NOMO-1 treated with DMSO at 0.1 percent for 48 hours (cell line): ENCODE measurements at regions not wholly inside any gene's neighbourhood (a gene's known extent, or its start where the extent isn't known, plus 50 kb on each side); places are given as distances from the start of the nearest gene placed in this dataset.

Experiments used
- DNase-seq: peaks from one replicate; lab custom pipeline; 2025; ENCODE audit not compliant: unreplicated experiment; lab: John Stamatoyannopoulos, UW

- DNase-seq, result peak; percentile 55
These were observed 256.4 kb downstream of the DLEU7 start for GRCh38 chr13:50587115-50587514.

DNA sequence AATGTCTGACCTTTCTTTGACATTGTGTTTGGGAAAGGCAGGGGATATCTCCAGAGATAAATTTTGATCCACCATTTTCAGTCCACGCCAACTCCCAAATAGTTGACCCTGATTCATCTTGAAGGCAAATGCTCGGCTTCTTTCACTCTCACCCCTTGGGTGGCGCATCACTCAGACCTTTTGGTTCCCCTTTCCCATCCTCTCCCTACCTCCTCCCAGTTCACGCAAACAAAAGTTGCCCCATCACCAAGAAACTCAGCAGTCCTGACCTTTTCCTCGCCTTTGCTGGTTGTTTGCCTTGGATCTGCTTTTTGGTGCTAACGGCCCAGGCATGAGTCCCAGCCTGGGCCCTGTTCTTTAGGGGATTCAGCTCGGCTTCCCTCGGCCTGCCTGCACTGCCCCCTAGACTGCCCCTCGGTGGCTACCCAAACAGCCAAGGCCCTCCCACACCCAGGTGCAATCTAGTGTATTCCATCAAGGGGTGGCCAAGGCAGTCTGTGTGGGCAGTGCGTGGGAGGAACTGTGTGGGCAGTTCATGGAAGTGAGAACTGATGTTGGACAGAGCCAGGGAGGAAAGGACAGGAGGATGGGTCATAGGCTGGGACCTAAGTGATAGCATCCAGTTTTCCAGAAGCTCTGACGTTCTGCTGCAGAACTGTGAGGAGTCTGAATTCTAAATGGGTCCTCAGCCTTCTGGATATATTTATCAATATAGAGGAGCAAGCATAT lies 255.7 kb downstream of the DLEU7 start:
- no peak for DNase-seq

DNA sequence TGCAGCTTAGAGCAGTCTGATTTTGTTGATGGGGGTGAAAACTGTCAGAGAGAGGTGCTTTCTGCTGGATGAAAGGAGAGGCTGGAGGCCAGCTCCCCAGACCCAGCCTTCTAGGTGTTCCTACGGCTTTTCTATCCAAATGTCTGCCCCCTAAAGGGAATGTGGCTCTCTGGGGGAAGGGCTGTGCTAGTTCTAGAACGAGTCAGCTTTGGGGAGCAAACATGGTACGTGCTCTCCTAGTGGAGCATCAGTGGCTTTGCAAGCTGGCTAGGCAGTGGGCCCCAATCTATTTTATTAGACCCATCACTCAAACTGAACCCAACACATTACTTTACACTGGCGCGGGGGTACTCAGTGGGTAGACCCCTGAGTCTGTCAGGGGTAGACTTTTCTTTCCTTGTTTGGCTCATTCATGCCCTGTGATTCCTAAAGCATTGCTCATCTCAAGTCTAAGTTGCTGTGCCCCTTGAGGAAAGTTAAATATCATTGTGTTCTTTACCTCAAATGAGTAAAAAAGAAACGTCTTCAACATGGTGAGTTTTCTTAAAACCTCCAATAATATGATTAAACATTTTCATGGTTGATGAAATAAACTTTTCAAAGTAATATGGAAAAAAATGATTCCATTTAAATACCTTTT lies 254.9 kb downstream of the DLEU7 start:
- DNase-seq, result no peak

DNA sequence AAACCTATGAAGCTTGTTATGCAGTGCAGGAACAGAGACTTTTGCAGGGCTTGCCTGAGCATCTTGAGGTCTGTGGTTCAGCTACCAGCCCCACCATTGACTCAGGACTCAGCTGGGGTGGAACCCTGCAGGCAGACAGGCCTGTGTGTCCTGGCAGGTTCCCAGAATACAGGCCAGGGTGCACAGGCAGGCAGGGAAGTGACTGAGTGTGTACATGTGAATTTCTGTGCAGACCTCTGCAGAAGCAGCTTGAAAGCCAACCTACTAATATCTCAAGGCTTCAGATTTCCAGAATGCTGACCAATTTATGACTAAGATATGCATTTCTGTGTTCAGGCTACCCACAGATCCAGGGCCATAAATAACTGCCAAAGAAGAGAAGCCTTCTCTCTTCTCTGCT lies 254.4 kb downstream of the DLEU7 start:
- peak; percentile 38 for DNase-seq

DNA sequence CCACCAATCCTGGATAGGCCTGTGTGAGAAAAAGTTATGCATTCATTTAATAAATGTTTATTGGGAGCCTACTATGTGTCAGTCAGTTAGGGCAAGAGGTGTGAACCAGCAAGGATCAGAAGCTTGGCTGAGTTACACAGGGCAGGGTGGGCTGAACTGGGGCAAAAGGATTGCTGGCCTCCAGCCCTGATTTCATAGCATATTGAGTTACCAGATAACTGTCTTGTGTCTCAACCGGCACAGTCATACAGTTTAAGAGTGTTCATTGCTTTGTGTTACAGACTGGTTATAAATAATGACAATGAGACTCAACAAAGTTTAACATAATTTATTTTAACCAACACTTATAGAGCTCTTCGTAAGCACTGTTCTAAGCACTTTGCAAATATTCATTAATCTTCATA lies 253.8 kb downstream of the DLEU7 start:
- peak; percentile 10 for DNase-seq

- DNase-seq, result no peak
These were observed 250.9 kb downstream of the DLEU7 start for GRCh38 chr13:50592412-50593155.

DNA sequence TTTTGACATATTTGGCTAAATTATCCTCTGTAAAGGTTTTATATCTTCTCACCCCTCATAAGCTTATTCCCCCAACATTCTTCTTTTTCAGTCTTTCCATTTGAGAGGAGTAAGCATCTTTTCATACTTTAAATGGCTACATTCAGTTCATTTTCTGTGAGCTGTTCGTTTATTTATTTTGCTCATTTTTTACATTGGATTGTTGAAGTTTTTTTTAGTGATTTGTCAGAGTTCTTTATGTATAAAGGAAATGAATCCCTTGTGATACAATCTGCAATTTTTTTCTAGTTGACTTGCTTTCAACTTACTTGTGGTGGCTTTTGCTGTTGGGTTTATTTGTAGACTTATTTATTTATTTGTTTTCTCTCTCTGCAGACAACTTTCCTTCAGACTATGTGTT lies 250.3 kb downstream of the DLEU7 start:
- DNase-seq, result no peak

DNA sequence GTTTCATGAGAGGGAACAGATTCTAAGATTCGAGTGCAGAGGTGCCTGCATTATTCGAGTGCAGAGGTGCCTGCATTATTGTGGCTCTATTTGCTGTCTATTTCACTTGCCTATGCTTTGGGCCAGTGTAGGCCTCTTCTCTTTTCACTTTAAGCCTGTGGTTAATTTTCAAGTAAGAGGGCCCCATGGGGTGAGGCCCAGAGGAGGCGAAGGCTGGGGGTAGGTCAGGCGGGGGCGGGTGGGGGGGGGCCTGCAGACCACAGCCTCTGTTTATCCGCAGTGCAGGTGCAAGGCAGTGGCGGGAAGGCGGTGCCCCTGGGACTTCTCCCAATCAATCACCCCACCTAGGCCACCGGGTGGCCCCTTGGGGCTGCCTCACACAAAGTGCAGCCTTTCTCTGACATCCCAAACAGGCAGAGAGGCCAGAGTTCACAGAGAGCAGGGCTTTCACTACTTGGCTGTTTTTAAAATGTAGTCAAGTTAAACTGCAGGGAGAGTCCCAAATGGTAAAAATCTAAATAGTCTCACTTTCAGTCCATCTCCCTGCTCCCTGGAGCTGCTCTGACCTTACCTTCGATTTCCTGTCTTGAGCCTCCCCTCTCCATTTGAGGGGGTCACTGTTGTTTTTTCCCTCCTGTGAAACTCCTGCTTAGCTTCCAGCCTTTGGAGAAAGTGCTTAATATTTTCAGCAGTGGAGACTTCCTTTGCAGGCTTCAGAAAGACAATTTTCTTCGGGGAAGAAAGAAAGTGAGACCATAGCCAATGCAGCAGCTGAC lies 249.0 kb downstream of the DLEU7 start:
- DNase-seq, result peak; percentile 62

GRCh38 chr13:50595196-50595595 lies 248.3 kb downstream of the DLEU7 start:
- no peak for DNase-seq

- no peak for DNase-seq
These were observed 247.3 kb downstream of the DLEU7 start for GRCh38 chr13:50596156-50596555.

DNA sequence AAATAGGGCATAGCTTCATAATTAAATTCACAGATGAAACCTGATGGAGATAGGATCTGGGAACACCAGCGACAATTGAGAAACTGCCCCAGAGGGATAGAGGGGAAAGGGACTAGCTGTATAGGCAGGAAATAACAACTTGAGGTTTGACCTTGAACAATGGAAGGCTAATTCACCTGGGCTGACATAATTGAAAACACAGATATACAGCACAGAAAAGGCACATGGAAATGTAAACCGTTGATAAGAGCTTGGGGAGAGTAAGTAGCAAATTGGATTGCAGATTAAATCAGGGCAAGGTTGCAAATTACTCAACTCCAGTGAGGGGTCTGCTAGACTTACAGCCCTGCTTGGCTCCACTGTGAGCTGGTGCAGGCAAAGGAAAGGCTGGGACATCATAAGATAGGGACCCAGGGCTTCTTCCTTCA lies 246.7 kb downstream of the DLEU7 start:
- no peak for DNase-seq

DNA sequence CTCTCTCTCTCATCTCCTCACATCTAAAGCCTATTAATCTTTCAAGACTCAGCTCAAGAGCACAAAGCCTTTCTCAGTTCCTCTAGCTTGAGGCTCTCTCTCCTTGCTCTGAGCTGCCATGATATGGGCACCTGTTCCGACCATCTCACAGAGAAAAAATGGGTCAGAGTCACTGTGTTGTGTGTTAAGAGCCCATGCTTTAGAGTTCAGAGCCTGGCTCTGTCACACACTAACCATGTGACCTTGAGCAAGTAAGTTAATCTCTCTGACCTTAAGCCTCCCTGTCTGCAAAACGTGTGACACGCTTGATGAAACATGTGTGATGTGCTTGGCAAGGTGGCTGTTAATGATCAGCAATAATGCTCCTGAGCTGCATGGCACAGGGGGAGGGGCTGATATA lies 245.2 kb downstream of the DLEU7 start:
- no peak for DNase-seq

- no peak for DNase-seq
These were observed 244.4 kb downstream of the DLEU7 start for GRCh38 chr13:50599046-50599445.

DNA sequence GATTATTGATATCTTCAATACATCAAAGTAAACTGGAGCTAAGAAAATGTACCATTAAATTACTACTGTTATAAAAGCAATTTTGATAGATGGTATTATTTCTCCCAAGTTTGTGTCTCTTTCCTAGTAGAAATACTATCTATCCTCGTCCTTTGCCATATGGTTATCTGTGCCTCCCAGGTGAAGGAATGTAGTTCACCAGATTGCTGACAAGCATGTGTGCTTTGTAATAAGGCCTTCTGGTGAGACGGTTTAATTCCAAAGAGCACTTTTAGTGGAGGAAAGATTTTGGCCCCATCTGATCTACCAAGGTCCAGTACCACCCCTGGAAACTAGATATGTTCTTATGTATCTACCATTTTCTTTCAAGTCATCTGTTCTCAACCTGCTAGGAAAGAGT lies 243.6 kb downstream of the DLEU7 start:
- DNase-seq, result no peak

DNA sequence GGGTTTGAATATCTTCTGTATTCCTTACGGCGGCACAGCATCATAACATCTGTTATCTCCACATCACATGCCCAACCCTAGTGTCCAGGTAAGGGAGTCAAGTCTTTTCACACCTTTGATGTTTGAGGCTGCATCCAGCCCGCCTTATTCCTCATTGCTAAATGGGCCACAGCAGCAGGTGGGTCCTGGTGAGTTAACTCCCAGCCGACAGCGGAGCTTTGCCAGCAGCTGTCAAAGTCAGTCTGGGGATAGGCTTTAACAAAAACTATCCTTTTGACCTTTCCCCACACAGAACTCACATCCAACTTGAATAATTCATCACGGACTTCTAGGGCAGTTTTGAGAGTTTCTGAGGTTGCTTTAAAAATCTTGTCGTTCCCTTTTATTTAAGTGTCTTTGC lies 235.1 kb downstream of the DLEU7 start:
- DNase-seq, result no peak

DNA sequence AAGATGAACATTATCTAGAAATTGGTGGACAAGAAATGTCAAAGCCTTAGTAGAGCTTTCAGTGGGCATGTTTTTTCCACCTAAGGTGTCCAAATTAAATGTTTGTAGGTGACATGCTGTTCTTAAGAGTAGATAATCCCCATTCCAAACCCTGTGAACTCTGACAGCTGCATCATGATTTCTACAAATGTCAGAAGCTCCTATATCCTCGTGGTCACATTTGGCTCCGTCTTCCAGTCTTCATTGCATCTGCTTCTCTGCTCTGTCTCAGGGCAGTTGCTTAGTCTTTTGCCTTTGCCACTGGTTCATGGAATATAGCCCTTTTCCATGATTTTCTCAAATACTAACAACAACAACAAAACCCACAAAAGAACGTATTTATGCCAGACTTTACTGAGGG lies 234.5 kb downstream of the DLEU7 start:
- no peak for DNase-seq

GRCh38 chr13:50610238-50610637 lies 233.3 kb downstream of the DLEU7 start:
- no peak for DNase-seq

DNA sequence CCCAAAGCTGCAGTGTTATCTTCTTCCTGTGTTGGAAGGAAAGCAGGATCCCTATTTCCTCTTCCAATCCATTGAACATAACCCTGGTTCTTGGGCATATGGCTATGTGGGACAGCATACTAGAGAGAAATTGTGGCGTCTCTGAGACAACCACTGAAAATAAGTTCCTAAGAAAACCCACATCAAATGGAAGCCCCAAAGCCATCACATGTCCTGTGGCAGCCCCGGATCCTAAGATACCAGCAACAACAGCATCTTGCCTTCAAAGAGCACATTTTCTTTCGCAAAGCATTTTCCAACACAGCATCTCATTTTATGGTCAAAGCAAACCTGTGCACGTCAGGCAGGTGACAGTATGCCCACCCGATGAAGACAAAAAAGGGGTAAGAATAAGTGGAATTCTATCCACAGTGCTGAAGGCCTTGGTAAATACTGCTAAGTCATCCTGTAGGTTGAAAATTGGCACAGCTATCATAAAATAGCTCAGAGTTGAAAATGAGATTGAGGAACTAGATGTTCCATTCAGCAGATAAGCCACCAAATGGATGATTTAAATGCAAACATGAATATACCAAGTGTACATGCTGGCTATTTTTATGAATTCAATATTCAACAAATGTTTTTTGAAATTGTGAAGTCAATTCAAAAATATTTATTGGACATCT lies 232.2 kb downstream of the DLEU7 start:
- DNase-seq, result peak; percentile 62

GRCh38 chr13:50612717-50613116 lies 230.8 kb downstream of the DLEU7 start:
- no peak for DNase-seq

- DNase-seq, result no peak
These were observed 230.1 kb downstream of the DLEU7 start for GRCh38 chr13:50613356-50613831.

DNA sequence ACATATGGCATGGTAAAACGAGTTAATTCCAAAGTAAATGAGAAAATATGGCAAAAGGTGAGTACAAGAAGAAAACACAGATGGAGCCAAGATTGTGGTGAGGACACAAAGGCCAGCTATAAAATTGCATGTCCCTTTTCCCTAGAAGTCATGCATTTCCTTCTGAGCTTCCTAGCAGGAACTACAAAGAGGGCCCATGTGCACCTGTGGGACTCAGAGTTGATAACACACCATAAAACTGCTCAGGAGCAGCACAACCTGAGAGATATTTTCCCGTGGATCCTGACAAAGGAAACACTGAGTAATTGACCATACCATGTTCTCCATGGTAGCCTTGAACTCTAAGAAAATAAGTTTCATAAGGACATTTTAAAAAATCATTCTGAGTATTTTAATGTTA lies 228.3 kb downstream of the DLEU7 start:
- DNase-seq, result no peak
